ENCODE measurements at regions not wholly inside any gene's neighbourhood (a gene's known extent, or its start where the extent isn't known, plus 50 kb on each side); places are given as distances from the start of the nearest gene placed in this dataset.

GRCh38 chr10:101292194-101293006 is 61.6 kb upstream of the BTRC start:
- DNase-seq (ENCODE audit: low spot score) (no peak), ATAC-seq (peak; percentile 3; the same call in 1 of the 3 replicates), FAIRE-seq (no peak)
- Histone ChIP-seq H3K4me2 (ENCODE audit: low read depth, low read length) (peak overlapping the region; percentile 84), H3K4me1 (ENCODE audit: insufficient read depth, low read length) (peaks cover 24% of the 10 kb centered on the region), H3K9ac (ENCODE audit: insufficient read depth, low read depth, low read length) (no peak overlapping the region), H3K9me3 (ENCODE audit: low read length) (no peaks in the 10 kb centered on the region), H3K36me3 (replicated peaks in 1 of 2; ENCODE audit: control insufficient read depth in 1 of 2, insufficient read depth in 2 of 2, low read length in 2 of 2) (no peaks in the 10 kb centered on the region), H3K27ac (ENCODE audit: extremely low read length, insufficient read depth, low read length) (no peak overlapping the region), H3K27me3 (ENCODE audit: control insufficient read depth in 1 of 2, insufficient read depth in 2 of 2, low read length in 2 of 2) (peaks cover 5 to 78% of the 10 kb centered on the region in 2 experiments), H3K4me3 (replicated peaks in 1 of 3; ENCODE audit: insufficient read depth in 1 of 3, low read depth in 2 of 3, low read length in 3 of 3) (peak overlapping the region; percentile 51 to 73 (median 57)), H4K20me1 (ENCODE audit: insufficient read depth, low read length) (no peaks in the 10 kb centered on the region), H2AFZ (ENCODE audit: low read length) (no peak overlapping the region), H3K79me2 (ENCODE audit: insufficient read depth, low read length) (no peaks in the 10 kb centered on the region)
- in situ Hi-C loops (cut with HindIII; ENCODE audit: extremely low pct_ligation_motif_present, low pct_unique_long_range_greater_than_20kb): loop anchor here (5.0 kb wide), 2 partner anchors 80 to 280 kb away; no protein-coding TSS in a partner anchor
- no TSS peak for BruUV-seq (replicated peaks)
- ChIA-PET POLR2A (no interaction called here), CTCF (ENCODE audit: low intra/inter-chr PET ratio, low total read pairs) (interaction anchor here (3.0 kb wide), 1 partner anchor 78 kb away, joined by 23 read pairs; no protein-coding TSS in a partner anchor)
- 4% methylated on average over 58 of the region's 65 CpGs for WGBS (ENCODE audit: low lambda C conversion rate)
- intact Hi-C loops (cut with micrococcal nuclease; ENCODE audit: unreplicated experiment): loop anchor here (5.0 kb wide), 1 partner anchor 280 kb away; no protein-coding TSS in a partner anchor
- TF ChIP-seq ISX (CRISPR knock-in tag; conservative IDR thresholded peaks at IDR 0.05): no peak
- TF ChIP-seq HNRNPLL (IDR thresholded peaks at IDR 0.05; ENCODE audit: low read depth, low read length, poor library complexity, severe bottlenecking): peak; percentile 20
- 0 out of 2 replicates have a peak, but pooled peaks have one; percentile 34 for TF ChIP-seq ZSCAN25 (CRISPR knock-in tag; IDR thresholded peaks at IDR 0.05)
- TF ChIP-seq, protein P1, sequence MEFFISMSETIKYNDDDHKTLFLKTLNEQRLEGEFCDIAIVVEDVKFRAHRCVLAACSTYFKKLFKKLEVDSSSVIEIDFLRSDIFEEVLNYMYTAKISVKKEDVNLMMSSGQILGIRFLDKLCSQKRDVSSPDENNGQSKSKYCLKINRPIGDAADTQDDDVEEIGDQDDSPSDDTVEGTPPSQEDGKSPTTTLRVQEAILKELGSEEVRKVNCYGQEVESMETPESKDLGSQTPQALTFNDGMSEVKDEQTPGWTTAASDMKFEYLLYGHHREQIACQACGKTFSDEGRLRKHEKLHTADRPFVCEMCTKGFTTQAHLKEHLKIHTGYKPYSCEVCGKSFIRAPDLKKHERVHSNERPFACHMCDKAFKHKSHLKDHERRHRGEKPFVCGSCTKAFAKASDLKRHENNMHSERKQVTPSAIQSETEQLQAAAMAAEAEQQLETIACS (CRISPR knock-in tag; IDR thresholded peaks at IDR 0.05): peak; percentile 66; the same call in 1 of the 2 replicates

Data from HepG2 (cell line).